ENCODE measurements at regions not wholly inside any gene's neighbourhood (a gene's known extent, or its start where the extent isn't known, plus 50 kb on each side); places are given as distances from the start of the nearest gene placed in this dataset.
"Not testable (repeated sequence)": the region's sequence is repeated elsewhere in the genome, so short reads cannot be mapped to it uniquely, and the experiment has no call there.

DNA sequence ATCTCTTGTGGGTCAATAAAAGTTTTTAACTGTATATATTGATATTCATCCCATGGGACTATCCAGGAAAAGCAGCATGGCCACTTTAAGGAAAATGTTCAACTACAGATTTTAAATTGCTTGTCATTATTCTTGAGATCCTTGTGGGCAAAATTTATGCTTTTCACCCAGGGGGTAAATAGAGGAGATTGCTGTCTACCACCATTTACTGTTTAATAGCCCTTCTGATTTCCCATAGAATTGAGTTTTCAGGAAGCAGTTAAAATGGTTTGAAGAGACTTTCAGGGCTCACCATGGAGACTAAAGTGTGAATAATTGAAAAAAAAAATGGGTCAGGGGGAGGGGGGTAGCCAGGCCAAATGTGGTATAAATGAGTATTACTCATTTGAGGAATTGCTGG lies 901.1 kb upstream of the POT1 start:
- DNase-seq: no peak

DNA sequence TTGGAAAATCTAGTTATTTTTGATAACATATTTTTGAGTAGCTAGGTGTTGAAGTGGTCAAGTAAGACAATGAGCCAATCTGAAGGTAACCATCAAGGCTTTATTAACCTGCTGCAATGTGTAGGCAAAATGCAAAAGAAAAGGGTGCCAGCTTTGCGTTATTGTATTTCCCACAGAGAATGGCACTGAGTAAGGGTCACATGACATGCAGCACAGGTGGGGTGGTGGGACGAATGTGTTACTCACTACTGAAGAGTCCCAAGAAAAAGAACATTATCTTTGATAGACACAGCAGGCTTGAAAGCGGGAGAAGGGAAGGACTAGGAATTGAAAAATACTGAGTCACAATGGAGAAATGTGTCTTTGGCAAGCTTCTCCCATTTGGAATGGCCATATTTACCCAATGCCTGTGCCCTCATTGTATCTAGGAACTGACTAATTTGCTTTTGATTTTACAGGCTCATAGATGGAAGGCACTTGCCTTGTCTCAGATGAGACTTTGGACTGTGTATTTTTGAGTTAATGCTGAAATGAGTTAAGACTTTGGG lies 898.6 kb upstream of the POT1 start:
- DNase-seq: no peak

DNA sequence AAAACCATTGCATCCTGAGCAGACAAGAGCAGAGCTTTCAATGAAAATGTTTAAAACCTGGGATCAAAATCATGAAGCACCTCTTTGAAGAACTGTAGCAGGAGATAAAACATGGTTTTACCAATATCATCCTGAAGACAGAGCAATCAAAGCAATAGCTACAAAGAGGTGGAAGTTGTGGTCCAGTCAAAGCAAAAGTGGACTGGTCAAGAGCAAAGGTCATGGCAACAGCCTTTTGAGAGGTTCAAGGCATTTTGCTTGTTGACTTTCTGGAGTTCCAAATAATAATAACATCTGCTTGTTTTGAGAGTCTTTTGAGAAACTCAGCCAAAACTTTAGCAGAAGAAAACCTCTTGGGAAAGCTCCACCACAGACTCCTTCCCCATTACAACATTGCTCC lies 893.9 kb upstream of the POT1 start:
- DNase-seq: no peak

DNA sequence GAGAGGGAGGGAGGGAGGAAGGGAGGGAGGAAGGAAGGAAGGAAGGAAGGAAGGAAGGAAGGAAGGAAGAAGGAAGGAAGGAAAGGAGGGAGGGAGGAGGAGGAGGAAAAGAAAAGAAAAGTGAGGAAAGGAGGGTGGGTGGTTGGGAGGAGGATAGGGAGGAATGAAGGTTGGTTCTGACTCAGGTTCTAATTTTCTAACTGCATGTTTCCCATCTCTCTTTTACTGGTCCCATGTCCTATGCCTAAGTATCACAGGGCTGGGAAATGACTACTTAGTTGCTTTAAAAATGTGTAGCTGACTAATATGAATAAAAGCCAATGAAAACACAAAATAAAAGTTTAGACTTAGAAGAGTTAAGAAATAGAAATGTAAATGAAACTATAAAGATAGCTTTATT lies 890.9 kb upstream of the POT1 start:
- DNase-seq: no peak

DNA sequence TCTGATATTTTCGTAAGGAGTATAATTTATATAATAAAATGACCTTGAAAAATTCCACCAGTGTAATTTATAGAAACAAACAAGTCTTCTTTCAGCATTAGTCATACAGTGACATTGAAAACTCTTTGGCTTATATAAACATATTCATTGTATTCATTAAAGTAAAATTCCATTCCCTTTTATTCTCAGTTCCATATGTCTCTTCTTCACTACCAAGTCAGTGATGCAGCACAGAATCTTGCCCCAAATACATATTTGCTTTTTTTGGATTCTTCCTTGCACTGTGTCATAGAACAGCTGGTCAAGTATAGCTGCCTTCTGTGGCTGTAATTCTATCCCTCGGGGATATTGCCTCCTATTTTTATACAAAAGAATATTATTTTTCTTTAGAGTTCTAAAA lies 884.5 kb upstream of the POT1 start:
- DNase-seq: no peak

DNA sequence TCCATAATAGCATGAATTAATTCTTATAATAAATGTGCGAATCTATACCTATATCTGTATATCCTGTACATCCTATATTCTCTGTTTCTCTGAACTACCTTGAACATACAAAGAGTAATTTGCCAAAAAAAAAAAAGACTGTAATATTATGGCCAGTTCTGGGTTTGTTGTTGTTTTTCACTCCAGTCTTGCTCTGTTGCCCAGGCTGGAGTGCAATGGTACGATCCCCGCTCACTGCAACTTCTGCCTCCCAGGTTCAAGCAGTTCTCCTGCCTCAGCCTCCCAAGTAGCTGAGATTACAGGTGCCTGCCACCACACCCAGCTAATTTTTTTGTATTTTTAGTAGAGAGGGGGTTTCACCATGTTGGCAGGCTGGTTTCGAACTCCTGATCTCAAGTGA lies 876.9 kb upstream of the POT1 start:
- DNase-seq: not testable (repeated sequence)

DNA sequence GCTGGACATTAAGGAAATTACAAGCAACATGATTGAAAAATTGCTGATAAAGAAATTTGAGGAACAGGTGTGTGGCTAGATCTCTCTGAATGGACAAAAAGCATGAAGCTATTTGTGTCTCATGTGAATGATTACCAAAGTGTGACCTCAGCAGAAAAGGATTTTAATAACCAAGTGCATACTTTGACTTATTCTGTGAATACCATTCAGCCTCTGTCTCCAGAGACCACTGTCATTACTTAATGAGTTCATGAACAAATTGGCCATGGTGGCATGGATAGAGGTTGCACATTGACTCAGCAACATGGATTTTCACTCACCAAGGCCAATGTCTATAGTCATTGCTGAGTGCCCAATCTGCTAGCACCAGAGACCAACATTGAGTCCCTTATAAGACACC lies 874.6 kb upstream of the POT1 start:
- no peak for DNase-seq

DNA sequence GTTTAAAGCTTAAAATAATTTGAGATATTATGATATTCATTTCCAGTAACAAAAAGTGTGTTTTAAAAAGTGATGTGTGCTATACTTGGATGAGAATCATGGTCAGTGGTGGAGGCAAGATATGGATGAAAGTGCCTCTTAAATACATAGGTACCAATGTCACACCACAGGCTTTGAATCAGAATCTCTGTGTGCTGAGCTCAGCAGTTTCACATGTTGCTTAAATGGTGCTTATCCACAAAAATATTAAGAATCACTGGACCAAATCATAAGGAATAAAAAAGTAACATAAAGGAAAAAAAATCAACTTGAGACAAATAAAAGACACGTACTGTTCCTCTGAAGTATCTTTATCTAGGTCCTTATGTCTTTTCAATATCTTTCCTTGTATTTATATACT lies 850.5 kb upstream of the POT1 start:
- no peak for DNase-seq

DNA sequence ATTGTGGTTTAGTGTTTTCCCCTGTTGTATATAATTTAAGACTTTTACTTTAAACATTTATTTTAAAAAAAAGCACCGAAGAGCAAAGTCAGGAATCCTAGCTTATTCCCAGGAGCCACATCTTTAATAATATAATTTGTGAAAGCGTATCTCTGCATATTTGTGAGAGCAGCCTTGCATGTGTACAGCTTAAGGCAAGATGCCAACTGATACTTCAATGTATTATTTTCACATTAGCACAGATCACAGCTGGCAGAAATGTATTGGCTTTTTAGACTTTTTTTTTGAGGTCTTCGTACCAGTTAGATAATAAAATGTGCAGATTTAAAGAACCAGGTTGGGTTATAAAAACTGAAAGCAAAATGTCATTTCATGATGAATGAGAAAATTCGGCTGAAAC lies 845.7 kb upstream of the POT1 start:
- DNase-seq: no peak

DNA sequence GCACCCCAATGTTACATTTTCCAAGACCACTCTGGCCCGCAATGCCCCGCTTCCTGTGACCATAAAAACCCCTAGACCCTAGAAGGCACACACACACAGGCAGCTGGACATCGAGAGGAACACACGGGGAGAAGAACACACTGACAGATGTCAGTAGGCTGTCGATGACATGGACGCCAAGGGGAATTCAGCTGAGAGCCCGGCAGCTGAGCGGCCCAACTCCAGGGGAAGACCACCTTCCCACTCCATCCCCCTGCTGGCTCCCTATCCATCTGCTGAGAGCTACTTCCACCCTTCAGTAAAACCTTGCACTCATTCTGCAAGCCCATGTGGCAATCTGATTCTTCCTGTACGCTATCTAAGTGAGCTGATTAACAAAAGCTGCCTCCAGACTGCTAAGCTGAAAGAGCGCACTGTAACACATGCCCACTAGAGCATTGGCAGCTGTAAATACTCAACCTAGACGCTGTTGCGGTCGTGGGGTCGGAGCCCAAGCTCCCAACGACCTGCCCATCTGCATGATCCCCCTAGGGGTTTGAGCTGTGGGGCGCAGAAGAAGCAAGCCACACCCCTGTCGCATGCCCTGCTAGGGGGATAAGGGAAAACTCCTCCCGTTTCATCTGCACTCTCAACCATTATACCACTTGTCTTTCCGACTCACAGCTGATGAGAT lies 843.6 kb upstream of the POT1 start:
- DNase-seq: no peak

DNA sequence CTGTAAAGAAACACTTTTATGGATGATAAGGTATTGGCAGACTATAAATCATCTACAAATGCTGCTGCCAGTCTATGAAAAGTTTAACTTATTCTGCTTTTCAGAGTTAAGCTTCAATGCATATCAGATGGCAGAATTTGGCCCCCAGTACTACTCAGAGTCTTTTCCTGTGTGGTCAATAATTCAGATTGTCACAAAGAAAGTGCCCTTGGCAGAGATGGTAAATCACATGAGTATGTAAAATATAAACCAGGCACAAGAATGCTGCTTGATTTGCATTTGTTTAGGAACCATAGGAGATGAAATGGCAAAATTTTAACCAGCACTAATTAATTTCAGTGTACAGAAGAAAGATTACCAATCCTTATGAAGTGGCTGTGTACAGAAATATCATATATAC lies 818.3 kb upstream of the POT1 start:
- no peak for DNase-seq

DNA sequence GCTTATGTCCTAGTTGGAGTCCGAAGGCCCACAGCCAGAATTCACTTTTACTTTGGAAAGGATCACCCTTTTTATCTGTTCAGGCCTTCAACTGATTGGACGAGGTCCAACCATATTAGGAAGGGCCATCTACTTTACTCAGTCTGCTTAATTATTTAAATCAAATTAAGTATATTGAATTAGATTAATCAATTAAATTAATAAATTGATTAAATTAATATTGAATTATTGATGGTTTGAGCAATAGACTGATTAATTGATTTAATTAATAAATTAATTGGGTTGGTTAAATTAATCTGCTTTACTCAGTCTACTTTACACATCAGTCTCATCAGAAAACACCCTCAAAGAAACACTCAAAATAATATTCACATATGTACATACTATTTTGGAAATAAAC lies 816.9 kb upstream of the POT1 start:
- no peak for DNase-seq

DNA sequence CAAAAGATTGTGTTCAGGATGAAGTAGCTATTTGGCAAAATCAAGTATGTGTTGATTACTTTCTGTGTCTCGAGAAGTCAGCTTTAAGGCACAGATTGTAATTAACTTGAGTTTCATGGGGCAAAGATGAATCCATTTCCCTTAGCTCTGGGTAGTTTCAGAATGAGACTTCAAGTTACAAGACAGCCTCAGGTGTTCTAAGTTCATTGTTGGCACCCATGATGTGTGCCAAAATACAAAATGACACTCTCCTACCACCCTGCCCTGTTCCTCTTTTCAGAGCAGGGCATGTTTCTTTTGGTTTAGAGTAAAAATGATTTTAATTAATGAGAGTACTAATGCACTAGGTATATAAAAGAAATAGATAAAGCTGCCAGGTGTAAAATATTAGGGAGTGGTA lies 797.6 kb upstream of the POT1 start:
- no peak for DNase-seq

DNA sequence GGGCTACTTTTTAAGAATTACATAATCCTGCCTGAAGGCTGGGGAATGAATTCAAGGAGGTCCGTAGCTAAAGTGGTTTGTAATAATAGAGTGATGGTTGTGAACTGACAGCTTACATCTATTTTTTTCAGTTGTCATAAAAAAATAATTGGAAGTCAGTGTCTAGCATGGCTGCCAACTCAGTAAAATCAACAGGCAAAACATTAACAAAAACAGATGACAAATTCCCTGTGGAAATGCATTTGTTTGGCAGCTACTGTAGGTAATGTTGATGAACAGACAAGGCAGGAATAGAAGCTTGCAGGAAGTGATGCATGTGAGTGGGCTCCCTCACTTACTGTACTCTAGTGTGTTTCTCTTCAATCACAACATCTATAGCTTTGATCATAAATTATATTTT lies 766.0 kb upstream of the POT1 start:
- DNase-seq: no peak

DNA sequence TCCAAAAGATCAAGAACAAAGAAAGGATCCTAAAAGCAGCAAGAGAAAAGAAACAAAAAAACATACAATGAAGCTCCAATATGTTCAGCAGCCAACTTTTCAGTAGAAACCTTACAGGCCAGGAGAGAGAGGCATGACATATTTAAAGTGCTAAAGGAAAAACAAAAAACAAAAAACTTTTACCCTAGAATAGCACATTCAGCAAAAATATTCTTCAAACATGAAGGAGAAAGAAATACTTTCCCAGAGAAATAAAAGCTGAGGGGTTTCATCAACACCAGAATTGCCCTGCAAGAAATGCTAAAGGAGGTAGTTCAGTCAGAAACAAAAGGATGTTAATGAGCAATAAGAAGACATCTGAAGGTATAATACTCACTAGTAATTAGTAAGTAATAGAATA lies 753.5 kb upstream of the POT1 start:
- DNase-seq: no peak

DNA sequence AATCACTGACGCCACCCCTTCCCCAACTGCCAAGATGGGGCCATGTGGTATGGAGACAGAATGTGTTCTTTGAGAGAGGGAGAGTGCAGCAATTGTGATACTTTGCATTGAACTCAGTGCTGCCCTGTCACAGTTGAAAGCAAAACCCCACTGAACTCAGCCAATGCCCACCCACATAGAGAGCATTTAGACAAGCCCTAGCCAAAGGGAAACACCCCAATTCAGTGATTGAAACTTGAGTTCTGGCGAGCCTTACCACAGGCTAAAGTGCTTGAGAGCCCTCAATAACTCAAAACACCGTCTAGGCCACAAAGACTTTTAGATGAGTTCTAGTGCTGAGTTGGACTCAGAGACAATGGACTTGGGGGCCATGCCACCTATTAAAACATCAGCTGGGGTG lies 751.9 kb upstream of the POT1 start:
- no peak for DNase-seq

DNA sequence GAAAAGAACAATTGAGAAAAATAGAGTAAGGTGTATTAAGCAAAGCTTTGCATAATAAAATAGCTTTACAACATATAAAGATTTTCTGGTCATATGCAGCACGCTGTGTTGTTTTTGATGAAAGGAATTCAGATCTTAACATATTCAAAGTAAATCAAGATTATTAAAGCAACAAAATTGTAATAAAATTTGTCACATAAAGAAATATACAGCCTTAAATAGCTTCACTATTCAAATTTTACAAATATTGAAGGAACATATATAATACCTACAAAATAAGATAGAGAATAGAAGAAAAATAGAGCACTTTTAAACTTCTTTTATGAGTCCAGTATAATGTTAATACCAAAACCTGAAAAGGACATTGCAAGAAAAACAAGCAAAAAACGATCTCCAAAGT lies 749.1 kb upstream of the POT1 start:
- no peak for DNase-seq

DNA sequence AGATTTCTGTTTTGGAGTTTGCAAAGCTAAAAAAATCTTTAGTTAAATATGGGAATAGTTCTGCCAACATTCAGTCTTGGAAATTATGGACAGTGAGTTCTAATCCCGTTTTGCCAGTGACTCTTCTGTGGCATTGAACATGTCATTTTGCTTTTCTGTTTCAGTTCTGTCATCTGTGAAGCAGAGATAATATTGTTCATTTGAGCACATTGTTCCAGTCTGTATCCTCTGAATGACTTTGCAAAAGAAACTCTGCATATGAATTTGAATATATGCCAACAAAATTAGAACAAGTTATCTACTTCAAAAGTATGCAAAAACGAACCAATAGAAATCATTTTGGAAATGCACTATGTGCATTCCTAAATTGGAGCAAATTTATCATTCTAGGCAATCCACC lies 746.0 kb upstream of the POT1 start:
- no peak for DNase-seq

DNA sequence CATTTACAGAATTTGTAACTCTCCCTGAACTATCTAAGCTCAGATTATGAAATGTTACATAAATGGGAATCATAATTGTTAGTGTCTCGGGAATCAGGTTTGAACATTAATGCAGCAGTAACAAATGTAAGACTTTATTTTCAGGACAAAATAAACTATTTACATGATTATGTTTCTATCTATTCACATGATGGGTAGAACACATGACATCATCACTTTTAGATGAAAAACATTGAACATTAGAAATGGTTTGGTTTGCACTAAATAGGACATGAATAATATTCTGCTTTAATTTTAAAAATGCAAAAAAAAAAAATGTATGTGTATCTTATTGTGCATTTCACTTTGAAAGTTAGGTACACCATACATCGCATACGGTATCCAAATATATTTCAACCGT lies 745.5 kb upstream of the POT1 start:
- no peak for DNase-seq

DNA sequence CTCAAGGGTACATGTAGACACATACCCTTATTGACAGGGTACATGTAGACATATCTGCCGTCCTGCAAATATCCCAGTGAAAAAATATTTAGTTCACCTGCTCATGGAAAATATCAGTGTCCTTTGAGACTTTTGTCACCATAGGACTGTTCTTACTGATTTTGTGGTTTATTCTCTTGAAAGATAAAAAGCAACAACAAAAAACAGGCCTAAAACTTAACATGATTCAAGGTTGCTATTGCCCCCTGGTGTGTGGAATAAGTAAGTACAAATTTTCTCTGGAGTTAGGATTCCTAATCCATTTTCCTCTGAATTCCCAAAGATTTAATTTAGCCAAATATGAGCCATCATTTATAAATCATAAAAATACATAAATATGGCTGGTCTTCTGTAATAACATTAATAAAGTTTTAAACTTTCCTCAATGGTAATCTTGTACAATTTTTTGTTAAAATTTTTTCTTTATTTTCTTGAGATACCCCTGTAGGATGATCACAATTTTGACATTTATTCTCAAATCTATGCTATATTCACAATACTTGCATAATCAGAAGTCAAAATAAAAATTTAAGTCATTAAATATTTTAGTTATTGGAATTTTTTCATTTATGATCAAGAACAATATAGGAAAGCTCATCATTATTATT lies 741.4 kb upstream of the POT1 start:
- peak; percentile 37 for DNase-seq

DNA sequence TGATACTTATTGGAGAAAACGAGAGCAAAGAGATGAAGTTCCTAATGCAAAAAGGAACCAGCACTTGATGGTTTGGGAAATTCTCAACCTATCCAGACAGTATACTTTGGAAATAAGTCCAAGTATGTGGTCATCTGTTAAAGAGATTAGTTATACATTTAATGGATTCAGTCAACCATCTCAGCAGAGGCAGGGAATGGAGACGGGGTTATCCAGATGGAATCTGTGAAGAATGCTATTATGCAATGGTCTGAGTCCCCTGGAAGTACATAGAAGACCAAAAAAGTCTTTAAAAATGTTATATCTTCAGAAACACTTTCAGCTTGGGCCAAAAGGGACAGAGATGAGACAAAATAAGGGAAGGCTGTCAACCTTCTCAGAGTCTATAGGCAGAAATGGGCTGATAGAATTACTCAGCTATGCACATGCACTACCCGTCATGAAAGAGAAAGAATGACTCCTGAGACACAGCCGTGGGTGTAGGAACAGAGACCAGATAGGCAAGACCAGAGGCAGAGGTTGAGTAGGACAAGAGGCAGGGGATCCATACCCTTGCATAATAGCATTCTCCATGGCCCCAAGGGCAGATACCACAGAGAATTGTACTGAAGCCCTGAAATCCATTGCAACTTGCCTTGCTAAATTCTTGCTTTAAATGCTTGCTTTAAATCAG lies 738.8 kb upstream of the POT1 start:
- no peak for DNase-seq

DNA sequence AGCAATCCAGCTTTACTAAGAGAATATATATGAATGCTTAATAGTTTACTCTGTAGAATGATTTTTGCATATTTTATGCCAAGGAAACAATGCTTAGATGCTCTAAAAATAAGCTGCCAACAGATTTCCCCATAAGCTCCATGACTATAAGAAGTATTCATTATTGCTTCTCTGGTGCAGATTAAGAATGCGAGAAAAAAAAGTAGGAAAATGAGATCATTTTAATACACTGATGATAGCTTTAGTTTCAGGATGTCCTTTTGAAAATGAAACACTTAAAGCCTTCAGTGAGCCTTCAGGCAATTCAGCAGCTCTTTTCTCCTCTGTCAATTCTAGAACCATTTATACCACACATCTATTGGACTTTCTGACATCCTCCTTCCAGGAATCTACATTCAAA lies 735.0 kb upstream of the POT1 start:
- DNase-seq: no peak

DNA sequence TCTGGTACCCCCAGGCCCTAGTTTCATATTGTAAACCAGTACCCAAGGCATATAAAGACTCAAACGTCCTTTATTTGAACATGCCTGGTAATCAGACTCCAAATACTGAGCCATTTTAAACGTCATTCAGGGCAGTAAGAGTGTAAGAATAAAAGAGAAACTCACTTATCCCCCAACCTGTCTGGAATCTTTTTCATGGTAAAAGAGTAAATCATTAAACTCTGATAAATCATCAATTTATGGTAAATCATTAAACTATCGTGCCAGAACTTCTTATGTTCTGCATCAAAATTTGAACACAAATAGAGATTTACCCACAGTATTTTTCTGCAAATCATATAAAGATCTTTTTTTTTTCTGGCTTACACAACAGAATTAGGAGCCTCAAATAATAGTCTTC lies 734.3 kb upstream of the POT1 start:
- no peak for DNase-seq

DNA sequence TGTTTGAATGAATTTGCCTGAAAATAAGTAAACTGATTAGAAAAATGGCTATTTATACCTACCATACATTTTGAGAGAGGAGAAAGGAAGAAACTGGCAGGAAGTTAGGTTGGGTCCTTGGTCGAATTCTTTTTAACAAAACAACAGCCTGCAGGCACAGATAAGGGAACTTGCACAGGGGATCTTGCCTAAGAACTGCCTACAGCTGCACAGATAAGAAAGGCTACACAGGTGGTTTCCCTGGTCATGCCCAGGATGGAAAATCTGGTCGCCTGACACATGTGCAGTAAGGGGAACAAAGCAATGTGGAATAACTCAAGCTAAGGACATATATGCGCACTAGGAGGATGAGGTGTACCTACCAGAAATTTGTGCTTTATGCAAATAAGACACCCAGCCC lies 732.1 kb upstream of the POT1 start:
- no peak for DNase-seq

DNA sequence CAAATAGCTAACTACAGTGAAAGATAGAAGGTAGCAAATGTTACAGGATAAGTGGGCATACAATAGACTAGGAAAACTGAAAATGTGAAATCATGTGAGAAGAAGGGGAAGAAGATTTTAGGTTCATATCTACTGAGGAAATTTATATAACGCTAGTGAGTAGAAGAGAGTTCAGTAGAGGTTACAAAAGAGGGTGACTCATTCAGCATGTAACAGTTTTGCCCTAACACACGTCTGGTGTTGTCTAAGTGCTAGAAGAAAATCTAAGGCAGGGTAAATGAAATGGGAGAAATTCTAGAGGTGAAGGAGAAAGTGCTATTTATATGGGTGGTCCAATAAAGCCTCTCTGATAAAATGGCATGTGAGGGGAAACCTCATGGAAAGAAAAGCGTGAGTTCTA lies 731.4 kb upstream of the POT1 start:
- DNase-seq: no peak

Data from NCI-H2029 treated with DMSO at 0.1 percent for 48 hours (cell line).